ENCODE measurements at regions not wholly inside any gene's neighbourhood (a gene's known extent, or its start where the extent isn't known, plus 50 kb on each side); places are given as distances from the start of the nearest gene placed in this dataset.

- H3K27ac ChIP-seq, result no peak overlapping the region
- intact Hi-C loops (cut with DNase I), result no loop called here
These were observed 302.4 kb upstream of the HS6ST1 start for GRCh38 chr2:128621074-128621473.

DNA sequence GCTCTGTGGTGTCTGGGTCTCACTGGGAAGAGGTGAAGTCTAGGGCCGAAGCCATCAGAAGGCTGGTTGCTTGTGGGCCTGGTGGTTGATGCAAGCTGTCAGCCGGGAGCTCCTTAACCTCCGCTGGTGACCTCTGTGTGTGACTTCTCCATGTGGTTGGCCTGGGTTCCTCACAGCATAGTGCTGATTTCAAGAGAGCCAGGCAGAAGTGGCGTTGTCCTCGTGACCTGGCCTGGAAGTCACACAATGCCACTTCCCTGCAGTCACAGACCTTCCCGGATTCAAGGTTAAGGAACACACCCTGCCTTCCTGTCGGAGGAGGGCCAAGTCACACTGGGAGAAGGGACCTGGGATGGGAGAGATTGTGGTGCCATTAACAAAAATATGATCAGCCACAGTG is 303.7 kb upstream of the HS6ST1 start:
- peak in 1 of 4 donors; percentile 70 for DNase-seq
- TF ChIP-seq CTCF (IDR thresholded peaks at IDR 0.05), result no peak
- peak; percentile 63 for ATAC-seq
- peaks cover 0 to 5% of the 10 kb centered on the region in 2 donors for H3K27me3 ChIP-seq
- H3K4me1 ChIP-seq, result peaks cover 4 to 7% of the 10 kb centered on the region in 2 donors
- no peak overlapping the region for H3K4me3 ChIP-seq
- no peak overlapping the region for H3K27ac ChIP-seq
- H3K9me3 ChIP-seq, result no peaks in the 10 kb centered on the region
- intact Hi-C loops (cut with DNase I), result no loop called here
- H3K36me3 ChIP-seq, result no peaks in the 10 kb centered on the region

More at GRCh38 chr2:128621074-128621473, 302.4 kb upstream of the HS6ST1 start:
- H3K4me1 ChIP-seq, result peaks cover 4 to 7% of the 10 kb centered on the region in 2 donors
- H3K4me3 ChIP-seq, result no peak overlapping the region
- no peaks in the 10 kb centered on the region for H3K36me3 ChIP-seq
- H3K27me3 ChIP-seq, result peaks cover 0 to 5% of the 10 kb centered on the region in 2 donors
- no peaks in the 10 kb centered on the region for H3K9me3 ChIP-seq
- TF ChIP-seq CTCF (IDR thresholded peaks at IDR 0.05), result no peak
- ATAC-seq (no peak), DNase-seq (no peak)

DNA sequence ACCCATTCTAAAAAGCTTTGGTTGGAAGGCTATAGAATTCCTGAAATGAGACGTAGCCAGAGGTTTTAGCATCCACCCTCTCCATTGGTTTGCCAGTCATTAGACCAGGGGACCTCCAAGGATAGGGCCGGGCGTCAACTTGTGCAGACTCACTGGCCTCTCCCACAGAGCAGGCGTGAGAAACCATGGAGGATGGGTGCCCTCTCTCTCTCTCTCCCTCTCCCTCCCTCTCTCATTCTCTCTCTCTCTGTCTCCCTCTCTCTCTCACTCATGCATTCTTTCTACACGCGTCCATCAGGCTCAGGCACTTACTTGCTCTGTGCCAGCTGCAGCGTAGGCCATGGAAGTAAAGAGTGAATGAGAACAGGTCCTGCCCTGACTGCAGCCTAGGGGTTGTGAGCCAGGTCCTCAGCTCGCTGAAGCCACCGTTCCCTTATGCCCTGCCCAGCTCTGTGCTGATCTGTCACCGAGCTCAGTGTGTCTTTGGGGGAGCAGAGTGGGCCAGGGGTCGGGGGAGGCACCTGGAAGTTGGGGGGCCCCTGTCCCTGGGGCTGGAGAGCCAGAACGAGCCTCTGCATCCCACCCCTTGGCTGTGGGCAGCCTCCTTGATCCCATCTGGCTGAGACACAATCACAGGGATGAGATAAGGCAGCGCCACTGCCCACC is 304.4 kb upstream of the HS6ST1 start:
- ATAC-seq, result no peak
- no peaks in the 10 kb centered on the region for H3K36me3 ChIP-seq
- H3K4me3 ChIP-seq, result no peak overlapping the region
- H3K27ac ChIP-seq, result no peak overlapping the region
- no peak for DNase-seq
- no peaks in the 10 kb centered on the region for H3K9me3 ChIP-seq
- H3K4me1 ChIP-seq, result peaks cover 4 to 7% of the 10 kb centered on the region in 2 donors
- TF ChIP-seq CTCF (IDR thresholded peaks at IDR 0.05), result no peak
- intact Hi-C loops (cut with DNase I), result no loop called here
- peaks cover 0 to 5% of the 10 kb centered on the region in 2 donors for H3K27me3 ChIP-seq

GRCh38 chr2:128623776-128624761 is 305.4 kb upstream of the HS6ST1 start:
- DNase-seq (peak in 1 of 4 donors; percentile 32), ATAC-seq (peak; percentile 47)
- Histone ChIP-seq H3K9me3 (no peaks in the 10 kb centered on the region), H3K4me1 (peaks cover 4 to 7% of the 10 kb centered on the region in 2 donors), H3K27me3 (peaks cover 0 to 5% of the 10 kb centered on the region in 2 donors), H3K27ac (no peak overlapping the region), H3K4me3 (no peak overlapping the region), H3K36me3 (no peaks in the 10 kb centered on the region)
- no peak for TF ChIP-seq CTCF (IDR thresholded peaks at IDR 0.05)
- intact Hi-C loops (cut with DNase I), result no loop called here

DNA sequence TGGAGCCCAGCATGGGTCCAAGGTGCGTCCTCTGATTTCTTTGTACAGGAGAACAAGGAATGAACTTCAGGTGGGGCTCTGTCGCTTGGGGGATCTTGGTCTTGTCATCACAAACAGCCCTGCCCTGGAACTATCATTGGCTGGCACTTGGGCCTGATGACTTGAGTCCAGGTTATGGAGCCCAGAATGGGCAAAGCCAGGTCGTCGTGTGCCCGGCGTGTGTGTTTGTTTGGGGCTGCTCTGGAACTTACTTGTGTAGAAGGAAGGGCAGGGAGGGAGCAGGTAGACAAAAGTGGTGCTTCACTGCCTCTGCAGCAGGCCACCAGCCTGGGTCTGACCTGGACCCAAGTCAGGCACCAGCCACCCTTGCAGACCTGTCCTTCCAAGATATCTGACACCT is 306.3 kb upstream of the HS6ST1 start:
- ATAC-seq, result no peak
- intact Hi-C loops (cut with DNase I), result no loop called here

More for the DNA sequence above, 306.3 kb upstream of the HS6ST1 start:
- H3K27ac ChIP-seq, result no peak overlapping the region
- no peak for TF ChIP-seq CTCF (IDR thresholded peaks at IDR 0.05)
- H3K9me3 ChIP-seq, result no peaks in the 10 kb centered on the region
- peaks cover 0 to 5% of the 10 kb centered on the region in 2 donors for H3K27me3 ChIP-seq
- peaks cover 4 to 7% of the 10 kb centered on the region in 2 donors for H3K4me1 ChIP-seq
- no peaks in the 10 kb centered on the region for H3K36me3 ChIP-seq
- H3K4me3 ChIP-seq, result no peak overlapping the region
- DNase-seq, result no peak
